SK-N-MC (cell line): ENCODE measurements at regions not wholly inside any gene's neighbourhood (a gene's known extent, or its start where the extent isn't known, plus 50 kb on each side); places are given as distances from the start of the nearest gene placed in this dataset.

Experiments used
- EZH2 ChIP-seq: fragments of 200-600 bp; sonication (generic); IDR thresholded peaks from one replicate; pipeline ENCODE4 v1.6.1; 2017; ENCODE audit warnings: antibody characterized with exemption
- POLR2AphosphoS5 ChIP-seq: IDR thresholded peaks from 2 replicates; pipeline ENCODE4 v1.6.1; 2012; ENCODE audit warnings: mild to moderate bottlenecking, low read depth, low read length, borderline replicate concordance

DNA sequence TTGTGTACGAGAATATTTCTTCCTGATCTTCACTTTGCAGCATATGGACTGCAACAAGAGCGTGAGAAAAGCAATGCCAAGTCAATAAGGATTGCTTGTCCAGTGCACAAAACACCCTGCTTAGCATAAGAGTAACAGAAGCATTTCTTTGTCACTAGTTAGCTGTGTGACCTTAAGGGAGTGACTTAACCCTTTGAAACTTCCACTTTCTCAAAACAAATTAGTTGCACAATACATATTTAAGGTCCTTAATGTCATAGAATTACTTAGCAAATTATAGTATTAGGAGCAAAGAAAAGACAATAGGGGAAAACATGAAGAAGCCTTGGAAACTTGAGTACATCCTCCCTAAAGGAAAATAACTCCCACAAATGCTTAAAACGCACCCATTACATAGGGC, 230.1 kb downstream of the RNF152 start:
- TF ChIP-seq POLR2AphosphoS5 (no peak), EZH2 (no peak)
